ENCODE measurements at regions not wholly inside any gene's neighbourhood (a gene's known extent, or its start where the extent isn't known, plus 50 kb on each side); places are given as distances from the start of the nearest gene placed in this dataset.
A peak's percentile ranks its signal among the peaks of the same experiment; 100 is the strongest.

DNA sequence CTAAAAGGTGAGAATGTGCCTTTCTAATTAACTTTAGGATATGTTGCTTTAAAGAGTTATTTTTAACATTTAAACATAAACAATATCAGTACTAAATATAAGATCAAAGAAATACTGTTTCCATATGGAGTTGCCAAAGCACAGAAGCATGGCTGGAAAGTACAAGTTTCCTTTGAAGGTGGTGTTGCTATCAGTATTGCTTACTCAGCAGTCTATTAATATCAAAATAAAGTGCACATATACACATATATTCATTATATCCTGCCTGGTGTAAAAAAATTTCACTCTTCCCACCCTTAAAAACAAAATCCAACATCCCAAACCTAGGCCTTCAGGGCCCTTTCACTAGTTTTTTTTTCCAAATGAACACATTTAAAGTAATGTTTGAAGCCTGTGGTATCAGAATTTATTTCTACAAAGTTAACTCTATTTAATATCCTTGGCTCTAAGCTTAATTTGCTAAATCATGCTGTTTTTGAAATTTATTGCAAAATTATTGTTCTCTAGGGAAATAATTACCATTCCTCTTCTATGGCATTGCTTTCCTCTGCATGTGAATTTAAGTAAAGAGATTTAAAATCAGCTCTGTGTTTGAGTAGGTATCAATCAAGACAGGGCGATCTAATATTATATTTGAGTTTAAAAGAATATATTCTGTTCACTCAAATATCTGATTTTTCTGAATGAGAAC, 192.7 kb upstream of the MEIS1 start:
- DNase-seq (ENCODE audit: low read depth): no peak
- Histone ChIP-seq H3K9ac (ENCODE audit: low read length) (peak overlapping the region; percentile 29), H3K9me3 (ENCODE audit: control insufficient read depth, low read length) (no peaks in the 10 kb centered on the region), H3K36me3 (ENCODE audit: control insufficient read depth, insufficient read depth, low read length, severe bottlenecking) (no peaks in the 10 kb centered on the region), H3K4me3 (ENCODE audit: low read length) (peak overlapping the region; percentile 1), H3K27me3 (replicated peaks; ENCODE audit: control insufficient read depth, insufficient read depth, low read length) (peaks cover 5% of the 10 kb centered on the region), H3K4me1 (ENCODE audit: control insufficient read depth, insufficient read depth, low read length) (peaks cover 35% of the 10 kb centered on the region)

DNA sequence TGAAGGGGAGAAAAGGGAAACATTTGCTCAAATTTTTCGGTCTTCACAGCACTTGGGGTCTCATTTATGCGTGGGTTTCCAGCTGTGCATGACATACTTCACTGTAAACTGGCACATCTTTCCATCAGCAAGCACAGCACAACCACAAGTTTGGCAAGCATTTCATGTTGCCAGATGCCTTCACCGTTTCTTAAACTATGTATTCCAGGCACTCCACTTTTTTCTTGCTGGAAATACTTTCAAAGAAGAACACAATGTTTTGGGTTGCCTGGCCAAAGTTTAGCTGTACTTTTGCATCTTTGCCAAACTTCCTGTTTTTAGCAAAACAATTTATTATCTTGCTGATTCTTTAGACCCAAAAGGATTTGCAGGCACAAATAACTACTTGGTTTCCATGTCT, 194.6 kb upstream of the MEIS1 start:
- Histone ChIP-seq H3K27me3 (replicated peaks; ENCODE audit: control insufficient read depth, insufficient read depth, low read length) (peaks cover 8% of the 10 kb centered on the region), H3K9ac (ENCODE audit: low read length) (no peak overlapping the region), H3K4me1 (ENCODE audit: control insufficient read depth, insufficient read depth, low read length) (peaks cover 42% of the 10 kb centered on the region), H3K36me3 (ENCODE audit: control insufficient read depth, insufficient read depth, low read length, severe bottlenecking) (no peaks in the 10 kb centered on the region), H3K9me3 (ENCODE audit: control insufficient read depth, low read length) (no peaks in the 10 kb centered on the region), H3K4me3 (ENCODE audit: low read length) (peak overlapping the region; percentile 56)
- peak; percentile 7 for DNase-seq (ENCODE audit: low read depth)

DNA sequence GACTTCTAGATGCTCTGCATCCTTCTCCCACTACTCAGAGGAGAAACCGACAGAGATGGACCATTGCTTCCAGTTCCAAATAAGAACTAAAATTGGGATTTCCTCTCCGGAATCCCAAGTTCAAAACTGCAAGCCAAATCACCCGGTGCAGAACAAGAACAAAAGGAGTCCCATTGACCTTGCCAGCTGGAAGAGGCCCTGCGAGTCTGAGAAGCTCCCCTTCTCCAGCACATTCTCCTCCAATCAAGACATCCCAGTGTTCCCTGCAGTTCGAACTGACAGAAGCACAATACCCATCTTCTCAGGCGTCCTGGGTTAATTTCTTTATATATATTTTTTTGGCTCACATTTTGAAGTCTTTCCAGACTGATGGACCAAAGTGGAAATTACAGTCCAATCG, 195.3 kb upstream of the MEIS1 start:
- DNase-seq (ENCODE audit: low read depth): no peak
- Histone ChIP-seq H3K4me3 (ENCODE audit: low read length) (peak overlapping the region; percentile 56), H3K27me3 (replicated peaks; ENCODE audit: control insufficient read depth, insufficient read depth, low read length) (peaks cover 8% of the 10 kb centered on the region), H3K9me3 (ENCODE audit: control insufficient read depth, low read length) (no peaks in the 10 kb centered on the region), H3K36me3 (ENCODE audit: control insufficient read depth, insufficient read depth, low read length, severe bottlenecking) (no peaks in the 10 kb centered on the region), H3K9ac (ENCODE audit: low read length) (no peak overlapping the region), H3K4me1 (ENCODE audit: control insufficient read depth, insufficient read depth, low read length) (peaks cover 42% of the 10 kb centered on the region)

DNA sequence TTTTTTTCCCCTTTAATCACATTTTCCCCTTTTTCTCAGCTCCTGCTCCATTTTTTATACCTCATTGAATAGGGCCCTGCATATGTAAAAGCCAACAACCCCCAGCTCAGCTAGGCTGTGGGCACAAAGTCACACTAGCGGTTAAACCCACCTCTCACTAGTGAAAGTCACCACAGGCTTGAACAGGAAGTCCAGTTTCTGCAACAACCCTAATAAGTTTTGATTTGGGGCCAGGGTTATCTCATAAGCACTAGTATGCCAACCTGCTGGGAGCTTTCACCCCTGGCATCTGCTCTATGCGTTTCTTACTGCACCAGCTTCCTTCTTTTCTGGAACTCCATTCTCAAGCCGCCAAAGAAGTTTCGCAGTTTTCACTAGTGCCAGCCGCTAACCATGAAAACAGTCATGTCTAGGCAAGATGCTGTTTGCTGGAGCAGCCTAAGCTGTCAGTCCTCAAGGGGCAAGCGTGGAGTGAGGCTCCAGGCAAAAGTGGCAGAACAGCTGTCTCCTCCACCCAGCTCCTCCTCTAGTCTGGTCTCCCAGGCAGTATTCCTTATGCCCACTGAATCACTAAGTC, 197.0 kb upstream of the MEIS1 start:
- Histone ChIP-seq H3K9me3 (ENCODE audit: control insufficient read depth, low read length) (no peaks in the 10 kb centered on the region), H3K27me3 (replicated peaks; ENCODE audit: control insufficient read depth, insufficient read depth, low read length) (peaks cover 8% of the 10 kb centered on the region), H3K9ac (ENCODE audit: low read length) (no peak overlapping the region), H3K4me3 (ENCODE audit: low read length) (no peak overlapping the region), H3K36me3 (ENCODE audit: control insufficient read depth, insufficient read depth, low read length, severe bottlenecking) (no peaks in the 10 kb centered on the region), H3K4me1 (ENCODE audit: control insufficient read depth, insufficient read depth, low read length) (peaks cover 42% of the 10 kb centered on the region)
- DNase-seq (ENCODE audit: low read depth): no peak

DNA sequence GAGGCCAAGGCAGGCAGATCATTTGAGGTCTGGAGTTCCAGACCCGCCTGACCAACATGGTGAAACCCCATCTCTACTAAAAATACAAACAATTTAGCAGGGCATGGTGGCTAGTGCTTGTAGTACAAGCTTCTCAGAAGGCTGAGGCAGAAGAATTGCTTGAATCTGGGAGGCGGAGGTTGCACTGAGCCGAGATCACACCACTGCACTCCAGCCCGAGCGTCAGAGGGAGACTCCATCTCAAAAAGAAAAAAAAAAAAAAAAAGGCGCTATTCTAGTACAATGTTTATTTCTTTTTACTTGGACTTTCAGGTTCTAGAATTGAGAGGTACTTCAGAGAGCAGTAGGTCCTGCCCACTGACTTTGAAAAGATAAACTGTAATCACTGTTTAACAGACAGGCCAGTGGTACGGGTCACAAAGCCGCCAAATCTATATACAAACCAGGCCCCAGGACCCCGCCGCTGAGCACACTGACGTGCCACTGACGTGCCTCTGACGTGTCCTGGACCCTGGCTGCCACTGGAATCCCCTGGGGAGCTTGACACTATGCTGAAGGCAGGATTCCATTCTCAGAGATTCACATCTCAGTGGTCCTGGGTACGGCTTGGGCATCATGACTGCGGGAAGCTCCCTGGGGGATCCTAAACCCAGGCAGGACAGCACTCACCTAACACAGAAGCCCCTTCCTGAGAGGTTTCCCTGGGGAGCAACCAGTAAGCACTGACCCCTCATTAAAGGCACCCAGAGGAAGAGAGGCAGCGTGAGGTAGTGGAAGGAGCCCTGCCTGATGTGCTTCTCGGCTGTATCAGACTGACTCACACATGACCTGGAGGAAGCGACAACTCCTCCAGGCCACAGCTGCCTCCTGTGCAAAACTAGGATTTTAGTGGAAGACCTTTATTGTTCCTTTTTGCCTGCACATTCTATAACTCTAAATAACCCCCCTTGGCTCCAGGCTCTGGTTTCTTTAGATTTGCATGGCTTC, 197.8 kb upstream of the MEIS1 start:
- no peak overlapping the region for H3K4me3 ChIP-seq (ENCODE audit: low read length)
- no peaks in the 10 kb centered on the region for H3K9me3 ChIP-seq (ENCODE audit: control insufficient read depth, low read length)
- H3K36me3 ChIP-seq (ENCODE audit: control insufficient read depth, insufficient read depth, low read length, severe bottlenecking): no peaks in the 10 kb centered on the region
- peaks cover 34% of the 10 kb centered on the region for H3K4me1 ChIP-seq (ENCODE audit: control insufficient read depth, insufficient read depth, low read length)
- no peak overlapping the region for H3K9ac ChIP-seq (ENCODE audit: low read length)
- peaks cover 8% of the 10 kb centered on the region for H3K27me3 ChIP-seq (replicated peaks; ENCODE audit: control insufficient read depth, insufficient read depth, low read length)
- DNase-seq (ENCODE audit: low read depth): no peak

DNA sequence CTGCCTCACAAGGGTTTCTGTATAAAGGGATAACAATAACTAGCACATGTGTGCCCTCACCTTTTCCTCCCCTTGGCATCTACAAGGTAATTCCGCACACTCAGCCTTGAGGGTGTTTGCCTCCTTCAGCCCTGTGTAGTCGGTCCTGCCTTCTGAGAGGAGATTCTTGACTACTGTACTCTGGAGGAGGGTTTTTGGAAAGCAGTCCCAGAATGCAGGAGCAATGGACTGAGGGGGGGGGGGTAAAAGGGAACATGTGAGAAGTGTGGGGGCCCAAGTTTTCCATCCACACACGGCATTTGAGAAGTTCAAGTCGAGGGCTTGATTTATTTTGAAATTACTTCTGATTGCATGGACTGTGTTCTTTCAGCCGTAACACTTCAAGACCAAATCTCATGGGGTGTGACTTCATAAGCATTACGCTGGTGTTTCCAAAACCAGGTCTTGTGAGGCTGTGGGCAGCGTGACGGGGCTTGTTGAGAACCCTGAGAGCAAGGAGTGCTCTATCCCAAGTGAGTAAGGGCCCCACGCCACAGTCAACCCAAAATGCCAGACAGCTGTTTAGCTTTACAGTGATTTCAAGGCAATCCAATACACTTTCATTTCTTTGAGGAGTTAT, 198.7 kb upstream of the MEIS1 start:
- H3K27me3 ChIP-seq (replicated peaks; ENCODE audit: control insufficient read depth, insufficient read depth, low read length): peaks cover 8% of the 10 kb centered on the region
- no peak for DNase-seq (ENCODE audit: low read depth)
- H3K9ac ChIP-seq (ENCODE audit: low read length): no peak overlapping the region
- H3K4me3 ChIP-seq (ENCODE audit: low read length): no peak overlapping the region
- no peaks in the 10 kb centered on the region for H3K9me3 ChIP-seq (ENCODE audit: control insufficient read depth, low read length)
- H3K4me1 ChIP-seq (ENCODE audit: control insufficient read depth, insufficient read depth, low read length): peaks cover 25% of the 10 kb centered on the region
- no peaks in the 10 kb centered on the region for H3K36me3 ChIP-seq (ENCODE audit: control insufficient read depth, insufficient read depth, low read length, severe bottlenecking)

DNA sequence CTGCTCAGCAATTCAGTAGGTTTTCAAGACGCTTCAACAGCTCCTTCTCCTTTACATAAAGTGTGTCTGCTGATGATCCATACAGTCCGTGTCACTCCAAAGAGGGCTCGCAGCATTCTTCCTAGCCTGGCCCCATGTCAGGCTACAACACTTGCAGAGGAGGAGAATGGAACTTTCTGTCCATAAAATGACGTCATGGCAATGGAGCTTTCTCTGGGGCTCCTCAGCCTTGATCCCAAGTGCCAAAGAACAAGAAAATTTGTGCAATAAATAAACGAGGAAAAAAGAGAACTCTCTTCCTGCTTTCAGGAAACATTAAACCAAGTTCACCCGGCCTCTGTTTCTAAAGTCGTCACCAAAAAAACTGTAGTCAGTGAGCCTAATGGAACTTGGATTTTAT, 199.5 kb upstream of the MEIS1 start:
- H3K4me1 ChIP-seq (ENCODE audit: control insufficient read depth, insufficient read depth, low read length): peaks cover 17% of the 10 kb centered on the region
- no peaks in the 10 kb centered on the region for H3K36me3 ChIP-seq (ENCODE audit: control insufficient read depth, insufficient read depth, low read length, severe bottlenecking)
- no peak overlapping the region for H3K9ac ChIP-seq (ENCODE audit: low read length)
- H3K4me3 ChIP-seq (ENCODE audit: low read length): no peak overlapping the region
- peaks cover 8% of the 10 kb centered on the region for H3K27me3 ChIP-seq (replicated peaks; ENCODE audit: control insufficient read depth, insufficient read depth, low read length)
- H3K9me3 ChIP-seq (ENCODE audit: control insufficient read depth, low read length): no peaks in the 10 kb centered on the region
- DNase-seq (ENCODE audit: low read depth): no peak

DNA sequence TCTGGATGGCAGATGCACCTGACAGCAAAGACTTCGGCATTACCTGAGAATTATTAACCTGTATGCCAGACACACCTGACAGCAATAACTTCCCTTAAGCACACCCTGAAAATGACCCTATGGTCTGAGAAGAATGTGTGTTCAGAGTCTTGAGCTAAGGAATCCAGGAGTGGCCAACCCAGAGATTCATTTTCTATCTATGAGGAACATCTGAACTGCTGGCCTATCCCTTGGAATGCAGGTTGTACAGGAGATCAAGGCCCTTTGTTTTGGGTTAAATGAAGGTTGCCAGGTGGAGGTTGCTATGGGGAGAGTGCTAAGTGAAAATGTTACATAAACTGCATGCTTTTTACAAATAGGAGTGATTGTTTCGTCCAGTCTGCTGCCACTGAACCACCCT, 200.9 kb upstream of the MEIS1 start:
- no peak overlapping the region for H3K9ac ChIP-seq (ENCODE audit: low read length)
- peaks cover 7% of the 10 kb centered on the region for H3K4me1 ChIP-seq (ENCODE audit: control insufficient read depth, insufficient read depth, low read length)
- no peaks in the 10 kb centered on the region for H3K36me3 ChIP-seq (ENCODE audit: control insufficient read depth, insufficient read depth, low read length, severe bottlenecking)
- no peaks in the 10 kb centered on the region for H3K9me3 ChIP-seq (ENCODE audit: control insufficient read depth, low read length)
- DNase-seq (ENCODE audit: low read depth): no peak
- no peak overlapping the region for H3K4me3 ChIP-seq (ENCODE audit: low read length)
- peaks cover 6% of the 10 kb centered on the region for H3K27me3 ChIP-seq (replicated peaks; ENCODE audit: control insufficient read depth, insufficient read depth, low read length)

DNA sequence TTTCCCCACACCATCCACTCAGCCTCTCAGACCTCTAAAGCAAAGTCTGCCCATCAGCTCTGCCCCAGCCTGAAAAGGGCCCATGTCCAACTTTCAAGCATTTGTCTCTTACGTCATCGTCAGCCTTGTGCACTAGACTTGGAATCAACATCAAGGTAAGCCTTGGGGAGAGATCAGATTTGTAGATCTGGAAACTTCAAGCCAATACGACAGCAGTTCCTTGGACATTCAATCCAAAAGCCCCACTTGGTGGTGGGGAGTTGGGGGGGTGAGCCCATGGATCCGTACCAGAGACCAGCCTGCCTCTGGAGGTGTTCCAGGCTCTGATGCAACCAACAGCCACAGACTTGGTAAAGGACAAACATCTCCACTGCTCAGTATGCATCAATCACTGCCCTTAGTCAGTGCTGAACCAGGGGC, 206.8 kb upstream of the MEIS1 start:
- no peak overlapping the region for H3K9ac ChIP-seq (ENCODE audit: low read length)

DNA sequence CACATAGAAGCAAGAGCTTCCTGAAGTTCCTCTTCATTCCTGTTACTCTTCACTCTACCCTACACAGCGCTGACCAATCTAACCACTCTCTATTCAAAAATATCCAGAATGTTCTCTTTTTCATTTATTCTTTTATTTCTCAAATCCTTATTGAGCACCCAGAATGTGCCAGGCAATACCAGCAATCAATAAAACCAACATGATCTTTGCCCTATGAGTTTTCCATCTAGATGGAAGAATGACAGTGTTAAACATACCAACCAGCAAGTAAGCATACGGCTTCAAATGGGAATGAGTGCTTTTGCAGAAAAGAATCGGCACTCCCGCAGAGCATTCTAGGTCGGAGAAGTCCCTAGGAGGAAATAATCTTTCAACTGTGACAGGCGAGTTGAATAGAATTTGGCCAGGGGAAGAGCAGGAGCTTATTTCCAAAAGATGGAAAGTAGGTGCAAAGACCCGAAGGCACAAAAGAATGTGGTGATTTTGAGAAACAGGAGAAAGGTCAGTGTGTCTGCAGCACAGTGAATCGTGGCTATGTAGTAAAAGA, 217.8 kb upstream of the MEIS1 start:
- Histone ChIP-seq H3K4me1 (ENCODE audit: control insufficient read depth, insufficient read depth, low read length) (no peaks in the 10 kb centered on the region), H3K9me3 (ENCODE audit: control insufficient read depth, low read length) (no peaks in the 10 kb centered on the region), H3K4me3 (ENCODE audit: low read length) (no peak overlapping the region), H3K9ac (ENCODE audit: low read length) (no peak overlapping the region), H3K27me3 (replicated peaks; ENCODE audit: control insufficient read depth, insufficient read depth, low read length) (no peaks in the 10 kb centered on the region), H3K36me3 (ENCODE audit: control insufficient read depth, insufficient read depth, low read length, severe bottlenecking) (no peaks in the 10 kb centered on the region)
- no peak for DNase-seq (ENCODE audit: low read depth)

More for the DNA sequence above, 206.8 kb upstream of the MEIS1 start:
- Histone ChIP-seq H3K27me3 (replicated peaks; ENCODE audit: control insufficient read depth, insufficient read depth, low read length) (peaks cover 4% of the 10 kb centered on the region), H3K4me3 (ENCODE audit: low read length) (no peak overlapping the region), H3K36me3 (ENCODE audit: control insufficient read depth, insufficient read depth, low read length, severe bottlenecking) (no peaks in the 10 kb centered on the region), H3K4me1 (ENCODE audit: control insufficient read depth, insufficient read depth, low read length) (peaks cover 3% of the 10 kb centered on the region), H3K9me3 (ENCODE audit: control insufficient read depth, low read length) (no peaks in the 10 kb centered on the region)
- no peak for DNase-seq (ENCODE audit: low read depth)

DNA sequence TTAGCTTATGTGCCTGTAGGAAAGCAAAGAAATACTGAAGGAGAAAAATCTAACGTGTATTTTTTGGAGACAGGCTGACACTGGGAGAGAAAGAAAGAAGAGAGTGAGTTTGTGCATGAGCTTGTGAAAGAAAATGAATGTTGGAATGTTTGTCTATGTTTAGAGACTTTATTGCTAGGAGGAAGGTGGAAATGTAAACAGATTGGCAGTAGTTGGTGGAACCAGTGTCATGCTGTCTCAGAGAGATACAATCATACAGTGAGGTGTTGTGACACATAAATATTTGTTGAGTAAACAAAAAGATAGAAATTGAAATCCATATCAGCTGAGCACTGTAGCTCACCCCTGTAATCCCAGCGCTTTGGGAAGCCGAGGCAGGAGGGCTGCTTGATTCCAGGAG, 222.2 kb upstream of the MEIS1 start:
- Histone ChIP-seq H3K9ac (ENCODE audit: low read length) (no peak overlapping the region), H3K27me3 (replicated peaks; ENCODE audit: control insufficient read depth, insufficient read depth, low read length) (no peaks in the 10 kb centered on the region), H3K9me3 (ENCODE audit: control insufficient read depth, low read length) (no peaks in the 10 kb centered on the region), H3K36me3 (ENCODE audit: control insufficient read depth, insufficient read depth, low read length, severe bottlenecking) (no peaks in the 10 kb centered on the region), H3K4me1 (ENCODE audit: control insufficient read depth, insufficient read depth, low read length) (no peaks in the 10 kb centered on the region), H3K4me3 (ENCODE audit: low read length) (no peak overlapping the region)
- DNase-seq (ENCODE audit: low read depth): no peak

Measured in adipocyte (in vitro differentiated cells).